IPS-NIHi7 (cell line): ENCODE measurements at regions not wholly inside any gene's neighbourhood (a gene's known extent, or its start where the extent isn't known, plus 50 kb on each side); places are given as distances from the start of the nearest gene placed in this dataset.
A peak's percentile ranks its signal among the peaks of the same experiment; 100 is the strongest.

Source experiments
- DNase-seq: peaks from one replicate; pipeline ENCODE4 v3.0.0; 2012; ENCODE audit warnings: mixed read lengths; ENCODE audit errors: extremely low spot score

- DNase-seq, result no peak
Observed at GRCh38 chr15:70348581-70349344, 251.0 kb upstream of the TLE3 start.

DNA sequence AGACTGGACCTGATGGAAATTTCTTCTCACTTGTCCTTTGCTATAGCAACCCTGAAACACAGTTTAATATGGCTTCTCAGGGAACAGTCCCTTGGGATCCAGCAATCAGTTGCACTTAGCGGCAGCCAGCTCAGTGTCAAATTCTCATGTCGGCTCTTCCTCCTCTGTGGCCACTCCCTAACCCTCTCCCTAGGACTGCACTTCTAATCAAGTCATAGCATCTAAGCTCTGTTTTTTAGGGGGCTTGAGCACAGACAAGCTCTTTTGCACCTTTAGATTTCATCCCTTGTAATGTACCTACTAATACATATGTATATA, 250.5 kb upstream of the TLE3 start:
- no peak for DNase-seq

DNA sequence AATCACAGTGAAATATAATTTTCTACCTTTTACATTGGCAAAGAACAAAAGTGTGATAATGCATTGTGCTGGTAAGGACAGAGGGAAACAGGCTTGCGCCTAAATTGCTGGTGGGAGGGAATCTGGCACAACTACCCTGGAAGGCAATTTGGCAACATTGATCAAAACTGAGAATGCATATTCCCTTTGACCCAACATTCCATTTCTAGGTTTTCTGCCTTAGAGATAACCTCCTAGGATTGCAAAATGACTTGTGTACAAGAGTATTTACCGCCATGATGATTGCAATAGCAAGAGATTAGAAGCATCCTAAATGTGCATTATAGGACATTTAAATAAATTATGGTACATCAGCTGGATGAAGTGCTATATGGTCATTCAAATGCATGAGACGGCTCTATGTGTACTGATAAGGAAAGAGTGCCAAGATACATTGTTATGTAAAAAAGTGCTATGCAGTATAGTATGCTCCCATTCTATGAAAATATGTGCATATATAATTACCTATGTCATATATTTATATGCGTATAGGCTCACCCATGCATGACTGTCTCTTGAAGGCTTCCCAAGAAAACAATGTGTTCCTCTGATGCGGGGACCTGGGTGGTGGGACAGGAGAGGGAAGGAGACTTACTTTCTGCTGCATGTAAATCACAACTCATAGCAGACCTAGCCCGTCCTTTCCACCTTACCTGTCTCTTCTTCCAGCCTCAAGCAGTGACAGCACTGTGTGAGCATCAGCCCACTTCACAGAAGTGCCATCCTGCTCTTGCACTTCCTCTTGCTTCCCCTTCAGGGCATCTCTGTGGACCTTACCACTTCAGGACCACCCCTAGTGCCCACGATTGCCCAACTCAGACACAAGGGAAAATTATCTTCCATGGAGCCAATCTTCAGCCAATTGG, 249.9 kb upstream of the TLE3 start:
- no peak for DNase-seq

DNA sequence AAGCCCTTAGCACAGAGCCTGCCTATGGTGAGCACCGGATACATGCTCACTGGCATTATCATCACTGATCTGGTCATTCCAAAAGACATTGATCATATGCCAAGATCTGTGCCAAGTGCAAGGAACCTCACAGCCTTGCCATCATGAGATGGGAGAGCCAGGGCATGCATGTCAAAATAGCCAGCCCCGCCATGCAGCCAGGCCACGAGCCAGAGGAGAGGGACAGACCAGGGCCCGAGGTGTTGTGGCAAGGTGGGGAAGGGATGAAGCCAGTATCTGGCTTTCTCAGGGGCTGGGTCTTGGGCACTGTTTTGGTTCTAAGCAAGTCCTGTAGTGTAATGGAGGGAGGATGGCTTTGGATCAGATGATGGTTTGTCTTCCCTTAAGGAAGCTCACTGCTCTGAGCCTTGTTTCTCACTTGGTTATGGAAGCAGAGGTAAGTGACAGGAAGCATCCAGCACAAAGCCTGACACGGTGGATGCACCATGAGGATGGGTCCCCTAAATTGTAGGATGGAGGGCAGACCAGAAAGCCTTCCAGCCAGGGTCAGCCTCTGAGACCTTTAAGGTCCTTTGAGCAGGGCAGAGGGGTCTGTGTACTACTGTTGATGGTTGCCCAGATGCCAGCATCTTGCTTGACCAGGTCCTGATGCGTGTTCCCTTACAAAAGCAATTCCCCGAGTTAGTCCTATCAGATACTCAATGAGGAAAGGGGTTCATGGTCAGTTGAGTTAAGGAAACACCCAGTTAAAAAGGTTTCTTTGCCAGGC, 247.7 kb upstream of the TLE3 start:
- DNase-seq, result no peak

DNA sequence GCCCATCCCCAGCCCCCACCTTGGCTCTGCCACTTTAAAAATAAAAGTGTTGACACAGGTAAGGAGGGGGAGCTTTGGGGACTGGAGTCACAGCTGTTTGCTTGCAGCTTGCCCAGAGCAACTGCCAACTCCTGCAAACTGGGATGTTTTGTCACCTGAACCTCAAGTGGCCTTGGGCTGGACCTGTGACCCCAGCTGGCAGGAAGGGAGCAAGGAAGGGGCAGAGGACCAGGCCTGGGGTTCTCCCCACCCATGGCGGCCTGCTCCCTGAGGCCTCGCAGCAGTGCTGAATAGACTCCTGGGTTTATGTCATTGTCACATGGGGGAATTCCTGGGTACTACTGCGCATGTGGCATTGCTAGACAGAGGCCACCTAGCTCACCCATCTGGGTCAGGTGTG, 246.9 kb upstream of the TLE3 start:
- no peak for DNase-seq

DNA sequence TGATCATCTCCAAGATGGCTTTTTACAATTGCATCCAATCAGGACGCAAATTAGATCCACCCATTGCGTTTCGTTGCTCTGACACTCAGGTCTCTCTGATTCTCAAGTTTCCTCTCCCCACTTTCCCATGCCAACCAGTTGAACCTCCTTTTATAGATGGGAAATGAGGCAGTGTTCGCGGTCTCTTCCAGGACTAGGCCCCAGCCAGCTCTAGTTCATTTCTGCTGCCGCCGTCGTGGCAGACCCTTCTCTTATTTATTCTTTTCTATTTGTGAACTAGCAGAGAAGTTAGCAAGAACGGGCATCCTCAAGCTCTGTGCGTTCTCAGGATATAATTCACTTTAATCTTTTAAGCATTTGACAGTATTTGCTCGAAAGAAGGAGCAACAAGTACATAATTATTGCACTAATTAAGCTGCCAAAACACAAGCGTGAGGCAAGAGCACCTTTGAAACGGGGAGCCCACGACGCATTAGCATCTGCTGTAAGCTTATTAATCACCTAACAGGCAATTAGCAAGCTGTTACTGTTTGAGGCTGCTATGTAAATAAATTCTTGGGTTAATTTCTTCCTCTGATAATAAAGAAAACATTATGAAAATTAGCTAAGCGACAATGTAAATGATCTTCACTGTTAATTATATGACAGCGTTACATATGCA, 246.4 kb upstream of the TLE3 start:
- no peak for DNase-seq

- no peak for DNase-seq
Observed at GRCh38 chr15:70342554-70343548, 245.1 kb upstream of the TLE3 start.

DNA sequence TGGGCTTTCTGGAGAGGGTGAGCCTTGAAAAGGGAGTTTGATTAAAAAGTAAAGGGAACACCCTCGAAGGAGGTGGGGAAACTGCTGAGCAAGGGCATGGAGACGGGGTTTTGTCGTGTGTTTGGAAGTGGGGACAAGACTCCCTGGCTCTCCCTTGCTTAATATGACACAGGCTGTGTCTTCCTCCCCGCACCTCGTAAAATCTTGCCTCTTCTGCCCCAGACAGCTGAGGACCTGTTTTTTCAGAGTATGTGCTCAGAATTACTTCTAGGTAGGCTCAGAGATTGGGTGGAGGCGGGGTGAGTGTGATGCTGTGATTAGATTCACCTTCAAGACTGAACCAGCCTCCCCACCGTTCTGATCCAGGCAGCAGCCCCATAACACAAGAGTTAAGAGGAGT, 244.4 kb upstream of the TLE3 start:
- DNase-seq, result no peak

DNA sequence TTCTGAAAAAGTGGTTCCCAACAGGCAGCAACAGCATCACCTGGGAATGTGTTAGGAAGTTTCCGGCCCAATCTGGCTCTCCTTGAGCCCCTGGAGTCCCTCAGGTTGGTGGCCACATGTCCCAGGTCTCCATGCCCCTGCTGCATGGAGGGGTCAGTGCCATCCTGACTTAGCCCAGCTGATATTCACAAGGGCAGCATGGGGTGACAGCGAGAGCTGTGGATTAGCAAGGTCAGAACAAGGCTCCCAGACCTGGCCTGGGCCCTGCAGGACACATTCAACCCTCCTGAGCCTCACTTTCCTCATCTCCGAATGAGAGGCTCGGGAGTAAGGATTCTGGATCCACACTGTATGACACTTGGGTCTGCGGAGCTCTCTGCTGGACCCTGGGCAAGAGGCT, 243.8 kb upstream of the TLE3 start:
- DNase-seq, result no peak

DNA sequence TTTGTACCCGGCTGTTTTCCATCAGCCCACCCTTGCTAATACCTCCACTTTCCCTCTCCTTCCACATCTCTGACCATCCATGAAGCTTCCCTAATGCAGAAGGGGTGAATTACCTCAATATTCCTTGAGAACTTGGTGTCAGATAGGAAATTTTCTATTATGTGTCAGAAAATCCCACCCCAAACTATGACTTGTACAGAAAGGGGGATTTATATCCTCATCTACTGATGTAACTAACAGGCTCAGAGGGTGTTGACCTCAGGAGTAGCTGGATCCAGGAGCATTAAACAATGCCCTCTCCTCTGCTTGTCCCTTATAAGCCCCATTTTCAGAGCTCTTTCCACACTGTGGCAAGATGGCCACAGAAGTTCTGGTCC, 242.8 kb upstream of the TLE3 start:
- no peak for DNase-seq

DNA sequence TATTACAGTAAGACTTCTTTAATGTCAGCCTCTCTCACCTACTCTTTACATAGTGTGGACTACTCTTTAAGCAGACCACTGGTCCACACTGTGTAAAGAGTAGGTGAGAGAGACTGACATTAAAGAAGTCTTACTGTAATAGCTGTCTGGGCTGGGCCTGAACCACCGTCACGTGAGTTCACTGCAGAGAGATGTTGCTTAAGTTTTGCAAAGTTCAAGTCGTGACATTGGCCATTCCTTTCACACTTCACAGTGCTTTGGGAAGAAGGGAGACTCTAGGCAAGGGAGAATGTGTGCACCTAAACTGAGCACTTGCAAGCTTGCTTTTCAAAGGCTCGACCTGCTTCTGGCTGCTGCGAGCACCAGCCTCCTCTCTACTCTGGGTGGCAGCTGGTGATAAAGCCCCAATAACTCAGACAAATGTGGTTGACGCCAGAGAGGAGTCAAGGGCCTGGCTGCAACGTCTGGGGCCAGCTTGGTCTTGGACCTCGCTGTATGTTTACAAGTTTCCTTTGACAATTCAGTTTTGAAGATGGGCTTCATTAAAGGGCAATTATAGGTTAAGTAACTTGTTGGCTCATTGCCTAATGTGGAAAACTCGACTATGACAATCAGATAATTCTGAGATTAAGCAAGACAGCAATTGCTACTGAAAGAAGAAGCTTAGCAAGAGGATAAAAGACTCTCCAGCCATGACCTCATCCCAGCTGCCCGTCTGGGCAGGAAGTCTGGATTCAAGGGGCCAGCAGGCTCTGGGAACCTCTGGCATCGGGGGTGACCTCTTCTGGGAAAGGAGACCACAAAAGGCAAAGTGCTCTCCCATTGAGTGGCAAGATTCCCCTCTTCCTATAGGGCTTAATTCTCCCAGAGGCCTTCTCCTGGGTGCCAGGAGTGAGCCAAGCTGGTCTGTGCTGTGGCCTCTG, 242.1 kb upstream of the TLE3 start:
- DNase-seq, result no peak

- DNase-seq, result no peak
Observed at GRCh38 chr15:70337277-70338186, 239.8 kb upstream of the TLE3 start.

DNA sequence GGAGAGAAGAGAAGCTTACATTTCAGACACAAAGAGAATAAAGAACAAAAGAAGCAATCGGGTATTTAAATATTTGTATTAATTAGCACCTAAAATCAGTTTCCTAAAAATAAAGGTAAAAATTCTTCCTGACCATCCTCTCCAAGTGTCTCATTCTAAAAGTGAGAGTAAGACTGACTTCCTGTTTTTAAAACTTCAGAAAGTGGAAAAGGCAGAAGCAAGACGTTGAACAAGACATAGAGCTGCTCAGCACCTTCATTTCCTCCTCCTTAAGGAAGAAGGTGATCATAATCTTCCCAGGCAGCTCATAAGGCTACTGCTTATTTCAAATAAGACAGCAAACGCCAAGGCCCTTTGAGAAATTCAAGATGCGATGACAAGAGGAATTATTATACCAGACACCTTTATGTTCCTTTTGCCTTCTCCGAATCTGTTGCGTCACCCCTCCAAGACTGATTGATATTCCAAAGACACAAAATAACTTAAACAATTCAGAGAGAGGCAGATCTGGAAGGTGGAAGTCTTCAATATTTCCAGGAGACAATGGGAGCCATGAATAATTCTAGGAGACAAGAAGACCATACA, 238.8 kb upstream of the TLE3 start:
- no peak for DNase-seq

GRCh38 chr15:70334286-70334685, 236.6 kb upstream of the TLE3 start:
- no peak for DNase-seq

DNA sequence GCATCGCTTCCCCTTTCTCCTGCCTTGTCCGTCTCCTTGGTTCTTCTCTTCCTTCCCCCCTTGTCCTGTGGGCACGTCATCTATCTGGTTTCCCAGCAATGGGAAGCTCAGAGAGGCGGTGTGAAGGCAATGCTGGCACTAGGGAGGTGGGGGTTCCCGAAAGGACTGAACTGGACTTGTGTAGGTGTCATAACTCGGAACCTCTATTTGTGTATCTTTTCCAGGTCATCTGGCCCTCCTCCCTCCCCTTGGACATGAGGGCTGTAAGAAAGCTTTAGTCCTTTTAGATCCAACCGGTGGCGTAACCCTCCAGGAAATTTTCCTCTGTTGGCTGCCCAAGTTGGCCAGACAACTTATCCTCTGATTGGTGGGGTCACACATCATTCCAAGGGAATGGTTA, 231.5 kb upstream of the TLE3 start:
- DNase-seq, result no peak

DNA sequence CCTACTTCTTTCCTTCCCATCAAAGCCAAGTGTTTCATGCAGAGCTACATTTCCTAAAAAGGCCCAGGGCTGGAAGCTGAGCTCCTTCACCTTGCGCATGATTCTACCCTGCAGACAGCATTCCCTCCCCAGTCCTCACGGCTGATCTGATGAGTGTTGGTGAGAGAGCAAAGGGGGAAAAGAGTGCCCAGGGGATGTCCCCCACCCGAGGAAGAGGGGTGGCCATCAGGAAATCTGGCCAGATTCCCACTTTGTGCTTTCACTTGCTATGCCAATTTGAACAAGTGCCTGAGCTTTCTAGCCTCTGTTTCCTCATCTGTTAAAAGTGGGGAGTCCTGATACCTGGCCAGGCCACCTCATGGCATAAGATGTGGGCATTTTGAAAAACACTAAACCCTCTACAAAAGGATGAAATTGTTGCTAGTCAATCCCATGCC, 231.0 kb upstream of the TLE3 start:
- DNase-seq, result no peak

DNA sequence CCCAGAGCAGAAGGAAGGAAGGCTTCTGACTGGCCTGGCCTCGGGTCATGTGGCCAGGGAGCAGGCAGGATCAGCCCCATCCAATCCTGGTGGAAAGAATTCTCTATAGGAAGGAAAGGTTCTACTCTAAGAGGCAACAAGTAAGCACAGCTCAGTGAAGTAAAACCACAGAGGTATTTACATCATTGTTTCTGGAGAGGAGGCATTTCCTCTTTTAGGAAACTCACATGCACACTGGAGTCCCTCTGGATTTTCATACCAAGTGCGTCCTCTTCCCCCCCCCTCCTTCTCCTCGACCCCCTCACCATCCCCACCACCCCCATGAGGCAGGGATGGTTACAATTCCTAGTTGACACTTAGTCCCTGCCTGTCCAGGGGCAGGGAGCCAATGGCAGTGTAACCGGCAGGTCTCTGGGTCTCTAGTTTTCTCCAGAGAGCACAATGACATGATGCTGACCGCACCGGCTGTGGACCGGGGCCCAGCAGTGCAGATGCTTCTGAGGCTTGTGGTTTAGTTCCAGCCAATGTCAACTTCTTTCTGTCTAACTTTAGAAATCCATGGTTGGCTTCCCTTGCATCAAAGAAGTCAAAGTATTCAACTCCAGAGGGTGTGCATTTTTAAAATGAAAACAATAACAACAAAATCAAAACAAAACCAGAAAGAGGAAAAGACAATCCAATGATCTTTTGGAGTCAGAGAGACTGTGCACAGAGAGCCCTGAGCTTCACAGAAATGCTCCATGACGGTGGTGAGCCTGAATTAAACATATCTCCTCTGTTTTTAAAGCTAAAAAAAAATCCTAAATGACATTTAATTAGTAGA, 230.3 kb upstream of the TLE3 start:
- DNase-seq, result peak; percentile 45
